Ascending aorta (tissue), 2 donors: ENCODE measurements at regions not wholly inside any gene's neighbourhood (a gene's known extent, or its start where the extent isn't known, plus 50 kb on each side); places are given as distances from the start of the nearest gene placed in this dataset.

Experiments used
- DNase-seq, 2 donors: peaks; one replicate each; pipeline ENCODE4 v3.0.0-alpha.2; 2019; ENCODE audit warnings: low spot score in 2 of 2
- H3K27ac ChIP-seq, 2 donors: fragments of 200-600 bp; sonication (generic); one replicate each; pipeline ENCODE4 v1.5.1; 2016 to 2017; ENCODE audit warnings: mild to moderate bottlenecking in 1 of 2
- H3K27me3 ChIP-seq: fragments of 200-600 bp; sonication (generic); one replicate; pipeline ENCODE4 v1.5.1; 2017
- H3K36me3 ChIP-seq, 2 donors: fragments of 200-600 bp; sonication (generic); one replicate each; pipeline ENCODE4 v1.5.1; 2016
- H3K4me1 ChIP-seq, 2 donors: fragments of 200-600 bp; sonication (generic); one replicate each; pipeline ENCODE4 v1.5.1; 2016 to 2017; ENCODE audit warnings: mild to moderate bottlenecking in 1 of 2
- H3K4me3 ChIP-seq, 2 donors: fragments of 200-600 bp; sonication (generic); one replicate each; pipeline ENCODE4 v1.5.1; 2016 to 2017; ENCODE audit warnings: mild to moderate bottlenecking in 1 of 2
- H3K9me3 ChIP-seq, 2 donors: fragments of 200-600 bp; sonication (generic); one replicate each; pipeline ENCODE4 v1.5.1; 2016
- intact Hi-C: fragments of 100-400 bp; cut with DNase I; formaldehyde crosslinking; loops from one replicate; pipeline ENCODE4 v1.15.1; 2023
- TF ChIP-seq, protein P1 (sequence below), 3 experiments: fragments of 200-600 bp in 2 of 3; fragments of 450-650 bp in 1 of 3; sonication (generic) in 2 of 3; IDR thresholded peaks; one replicate each; pipeline ENCODE4 v1.5.1; 2016 to 2019; ENCODE audit warnings: antibody characterized with exemption in 3 of 3, mild to moderate bottlenecking in 1 of 3, moderate library complexity in 1 of 3

DNA sequence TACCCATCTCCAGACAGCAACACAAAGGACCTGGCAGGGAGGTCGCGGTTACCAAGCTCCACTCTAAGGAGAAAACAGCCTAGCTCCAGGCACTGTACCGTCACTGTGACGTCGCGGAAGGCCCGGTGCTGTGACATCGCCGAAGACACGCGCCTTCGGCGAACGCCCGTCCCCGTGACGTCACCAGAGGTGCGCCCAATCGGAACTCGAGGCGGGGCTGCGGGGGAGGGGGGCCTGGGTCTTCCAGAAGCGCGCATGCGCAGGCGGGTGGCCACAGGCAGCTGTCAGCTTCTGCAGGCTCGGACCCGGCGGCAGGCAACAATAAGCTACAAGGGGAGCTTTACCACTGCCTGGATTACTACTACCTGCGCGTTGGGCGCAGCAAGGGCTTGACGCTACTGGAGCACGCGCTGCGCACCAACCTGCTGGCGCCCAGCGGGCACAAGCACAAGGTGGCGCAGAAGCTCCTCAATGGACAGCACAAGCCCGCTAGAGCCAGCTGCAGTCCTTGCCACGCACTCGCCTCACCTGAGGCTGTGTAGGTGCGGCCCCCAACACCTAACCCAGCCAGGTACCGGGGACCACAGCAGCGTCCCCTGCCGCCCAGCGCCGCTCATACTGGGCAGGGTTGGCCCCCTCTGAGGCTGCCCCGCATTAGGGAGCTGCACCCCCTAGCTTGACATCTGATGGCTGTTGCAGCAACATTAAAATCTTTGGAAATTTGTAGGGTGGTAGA is 208.4 kb downstream of the TPST1 start:
- Histone ChIP-seq H3K36me3 (peaks cover 0 to under 1% of the 10 kb centered on the region in 2 donors), H3K9me3 (no peaks in the 10 kb centered on the region), H3K4me3 (peak overlapping the region; percentile 57 to 72), H3K27me3 (no peaks in the 10 kb centered on the region), H3K4me1 (peaks cover 0 to 3% of the 10 kb centered on the region in 2 donors), H3K27ac (no peak overlapping the region)
- intact Hi-C loops: loop anchor here (10.0 kb wide), 2 partner anchors 209 to 269 kb away; partner anchors contain the start of gene TPST1
- TF ChIP-seq, protein P1, sequence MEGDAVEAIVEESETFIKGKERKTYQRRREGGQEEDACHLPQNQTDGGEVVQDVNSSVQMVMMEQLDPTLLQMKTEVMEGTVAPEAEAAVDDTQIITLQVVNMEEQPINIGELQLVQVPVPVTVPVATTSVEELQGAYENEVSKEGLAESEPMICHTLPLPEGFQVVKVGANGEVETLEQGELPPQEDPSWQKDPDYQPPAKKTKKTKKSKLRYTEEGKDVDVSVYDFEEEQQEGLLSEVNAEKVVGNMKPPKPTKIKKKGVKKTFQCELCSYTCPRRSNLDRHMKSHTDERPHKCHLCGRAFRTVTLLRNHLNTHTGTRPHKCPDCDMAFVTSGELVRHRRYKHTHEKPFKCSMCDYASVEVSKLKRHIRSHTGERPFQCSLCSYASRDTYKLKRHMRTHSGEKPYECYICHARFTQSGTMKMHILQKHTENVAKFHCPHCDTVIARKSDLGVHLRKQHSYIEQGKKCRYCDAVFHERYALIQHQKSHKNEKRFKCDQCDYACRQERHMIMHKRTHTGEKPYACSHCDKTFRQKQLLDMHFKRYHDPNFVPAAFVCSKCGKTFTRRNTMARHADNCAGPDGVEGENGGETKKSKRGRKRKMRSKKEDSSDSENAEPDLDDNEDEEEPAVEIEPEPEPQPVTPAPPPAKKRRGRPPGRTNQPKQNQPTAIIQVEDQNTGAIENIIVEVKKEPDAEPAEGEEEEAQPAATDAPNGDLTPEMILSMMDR (IDR thresholded peaks at IDR 0.05): peak in 2 of 3 experiments; percentile 24 to 40
- DNase-seq: peak; percentile 33 to 88

DNA sequence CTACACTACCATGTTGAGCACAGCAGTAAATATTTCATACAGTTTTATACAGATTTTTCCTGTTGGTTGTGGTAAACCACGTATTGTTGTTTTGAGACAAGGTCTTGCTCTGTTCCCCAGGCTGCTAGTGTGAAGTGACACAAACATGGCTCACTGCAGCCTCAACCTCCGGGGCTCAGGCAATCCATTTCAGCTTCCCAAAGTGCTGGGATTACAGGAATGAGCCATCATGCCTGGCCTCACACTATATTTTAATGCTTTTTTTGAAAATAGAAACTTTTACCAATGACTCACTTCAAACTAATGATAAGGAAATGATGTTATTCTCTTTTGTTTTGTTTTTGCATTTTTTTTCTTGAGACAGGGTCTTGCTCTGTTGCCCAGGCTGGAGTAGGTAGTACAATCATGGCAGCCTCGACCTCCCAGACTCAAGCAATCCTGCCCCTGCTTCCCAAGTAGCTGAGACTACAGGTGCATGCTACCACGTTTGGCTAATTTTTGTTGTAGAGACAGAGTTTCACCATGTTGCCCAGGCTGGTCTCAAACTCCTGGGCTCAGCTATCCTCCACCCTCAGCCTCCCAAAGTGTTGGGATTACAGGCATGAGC is 210.6 kb downstream of the TPST1 start:
- Histone ChIP-seq H3K36me3 (no peaks in the 10 kb centered on the region), H3K27ac (no peak overlapping the region), H3K4me1 (peaks cover 0 to 3% of the 10 kb centered on the region in 2 donors), H3K9me3 (no peaks in the 10 kb centered on the region), H3K27me3 (no peaks in the 10 kb centered on the region), H3K4me3 (no peak overlapping the region)
- no peak for DNase-seq
- intact Hi-C loops: loop anchor here (10.0 kb wide), 2 partner anchors 211 to 271 kb away; partner anchors contain the start of gene TPST1
- TF ChIP-seq, protein P1 (IDR thresholded peaks at IDR 0.05): no peak

DNA sequence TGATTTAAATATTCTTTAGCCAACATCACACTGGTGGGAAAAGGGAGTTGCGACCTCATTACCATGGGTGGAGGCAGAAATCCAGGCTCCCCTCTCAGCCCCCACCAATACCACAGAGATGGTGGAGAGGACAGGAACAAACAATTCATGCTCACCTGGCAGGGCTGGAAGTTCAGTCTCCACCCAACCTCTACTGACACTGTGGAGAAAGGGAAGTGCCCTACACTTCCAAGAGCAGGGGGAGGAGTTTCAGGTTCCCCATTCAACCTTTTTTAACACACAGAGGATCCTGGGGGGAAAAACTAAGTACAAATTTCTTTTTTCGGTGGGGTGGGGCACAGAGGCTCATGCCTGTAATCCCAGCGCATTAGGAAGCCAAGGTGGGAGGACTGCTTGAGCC is 210.1 kb upstream of the KCTD7 start:
- no peak for DNase-seq
- Histone ChIP-seq H3K9me3 (no peaks in the 10 kb centered on the region), H3K27me3 (no peaks in the 10 kb centered on the region), H3K4me3 (no peak overlapping the region), H3K27ac (no peak overlapping the region), H3K4me1 (peaks cover 0 to 3% of the 10 kb centered on the region in 2 donors), H3K36me3 (no peaks in the 10 kb centered on the region)
- TF ChIP-seq, protein P1 (IDR thresholded peaks at IDR 0.05): no peak
- intact Hi-C loops: loop anchor here (10.0 kb wide), 2 partner anchors 214 to 274 kb away; partner anchors contain the start of gene TPST1

DNA sequence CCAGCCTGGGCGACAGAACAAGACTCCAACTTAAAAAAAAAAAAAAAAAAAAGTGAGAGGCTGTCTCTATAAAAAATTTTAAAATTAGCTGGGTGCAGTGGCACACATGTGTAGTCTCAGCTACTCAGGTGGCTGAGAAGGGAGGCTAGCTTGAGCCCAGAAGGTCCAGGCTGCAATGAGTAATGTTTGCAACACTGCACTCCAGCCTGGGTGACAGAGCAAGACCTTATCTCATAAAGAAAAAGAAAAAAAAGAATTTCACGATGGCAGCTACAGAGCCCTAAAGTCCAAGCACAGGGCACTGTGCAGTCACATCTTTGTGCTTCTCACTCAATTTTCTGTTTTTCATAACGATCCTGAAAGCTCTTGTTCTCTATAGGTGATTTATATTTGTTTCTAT is 209.5 kb upstream of the KCTD7 start:
- TF ChIP-seq, protein P1 (IDR thresholded peaks at IDR 0.05): no peak
- Histone ChIP-seq H3K36me3 (peaks cover 0 to 2% of the 10 kb centered on the region in 2 donors), H3K27me3 (no peaks in the 10 kb centered on the region), H3K27ac (no peak overlapping the region), H3K4me3 (no peak overlapping the region), H3K9me3 (no peaks in the 10 kb centered on the region), H3K4me1 (no peaks in the 10 kb centered on the region)
- no peak for DNase-seq
- intact Hi-C loops: loop anchor here (10.0 kb wide), 2 partner anchors 214 to 274 kb away; partner anchors contain the start of gene TPST1

DNA sequence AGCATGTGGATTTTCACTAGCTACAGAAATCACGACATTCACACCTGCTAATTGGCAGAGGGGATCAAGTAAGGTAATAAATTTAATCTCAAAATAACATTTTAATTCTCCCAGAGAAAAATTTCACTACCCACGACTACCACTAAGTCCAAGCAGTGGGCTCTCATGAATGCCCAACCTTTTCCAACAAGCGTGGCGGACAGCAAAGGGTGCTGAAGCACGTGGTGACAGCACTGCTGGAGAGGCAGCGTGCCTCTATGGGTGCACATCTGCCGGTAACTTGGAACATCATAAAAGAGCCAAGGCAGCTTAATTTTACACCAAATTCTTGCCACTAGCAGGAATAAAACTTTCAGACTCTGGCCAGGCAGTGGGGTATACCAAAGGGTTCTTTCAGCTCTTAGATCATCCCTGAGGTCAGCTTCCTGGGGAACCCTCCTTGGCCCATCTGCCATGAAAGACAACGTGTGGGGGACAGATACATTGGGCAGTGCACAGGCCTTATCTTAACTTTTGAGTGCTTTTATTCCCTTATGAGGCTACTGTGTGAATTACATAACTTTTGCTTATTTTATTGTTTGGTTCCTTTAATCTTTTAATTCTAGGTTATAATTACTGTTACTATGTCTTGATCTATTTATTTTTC is 206.7 kb upstream of the KCTD7 start:
- no peak for DNase-seq
- Histone ChIP-seq H3K4me1 (no peaks in the 10 kb centered on the region), H3K9me3 (no peaks in the 10 kb centered on the region), H3K36me3 (peaks cover 0 to 12% of the 10 kb centered on the region in 2 donors), H3K4me3 (no peak overlapping the region), H3K27me3 (no peaks in the 10 kb centered on the region), H3K27ac (no peak overlapping the region)
- intact Hi-C loops: no loop called here
- TF ChIP-seq, protein P1 (IDR thresholded peaks at IDR 0.05): no peak
